ENCODE measurements at regions not wholly inside any gene's neighbourhood (a gene's known extent, or its start where the extent isn't known, plus 50 kb on each side); places are given as distances from the start of the nearest gene placed in this dataset.

DNA sequence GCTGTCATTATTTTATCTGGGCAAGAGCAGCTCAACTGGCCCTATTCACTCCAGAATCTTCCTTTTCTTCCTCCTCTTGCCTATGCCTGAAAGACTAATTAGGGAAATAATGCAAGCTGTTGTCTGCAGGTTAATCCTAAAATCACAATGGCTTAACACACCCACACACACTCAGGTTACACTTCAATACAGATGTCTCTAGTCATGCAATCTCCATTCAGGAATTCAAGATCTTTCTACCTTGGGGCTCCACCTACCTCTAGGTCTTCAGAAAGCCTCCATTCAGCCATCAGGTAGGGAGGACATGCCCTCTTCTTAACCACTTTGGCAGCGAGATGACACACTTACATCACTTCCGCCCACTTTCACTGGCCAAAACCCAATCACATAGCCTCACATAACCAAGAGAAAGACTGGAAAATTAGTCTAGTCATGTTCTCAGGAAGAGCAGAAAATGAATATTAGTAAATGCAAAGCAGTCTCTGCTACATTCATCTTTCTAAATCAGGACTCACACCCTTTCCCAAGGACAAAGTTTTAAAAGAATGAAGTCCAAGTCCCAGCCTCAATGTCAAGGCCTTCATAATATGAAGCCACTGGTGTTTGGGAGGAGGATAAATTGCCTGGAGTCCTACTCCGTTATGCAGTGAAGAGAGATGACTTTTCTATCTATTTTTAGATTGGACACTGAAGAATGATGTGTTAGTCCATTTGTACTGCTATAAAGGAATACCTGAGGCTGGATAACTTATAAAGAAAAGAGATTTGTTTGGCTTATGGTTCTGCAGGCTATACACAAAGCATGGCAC is 428.1 kb downstream of the EFNA5 start:
- Histone ChIP-seq H3F3A (replicated peaks; ENCODE audit: insufficient read depth) (no peaks in the 10 kb centered on the region), H2AFZ (ENCODE audit: low read depth) (no peak overlapping the region), H3K36me3 (replicated peaks in 1 of 2; ENCODE audit: control insufficient read depth in 1 of 2, insufficient read depth in 2 of 2, low read length in 1 of 2) (no peaks in the 10 kb centered on the region), H3K79me2 (ENCODE audit: insufficient read depth) (no peaks in the 10 kb centered on the region), H3K9me2 (no peaks in the 10 kb centered on the region), H3K9me3 (no peaks in the 10 kb centered on the region), H3K4me1 (ENCODE audit: control insufficient read depth in 1 of 2, insufficient read depth in 2 of 2, low read depth in 1 of 2, low read length in 1 of 2) (no peaks in the 10 kb centered on the region), H3K9ac (no peak overlapping the region), H3K27me3 (ENCODE audit: insufficient read depth) (no peaks in the 10 kb centered on the region), H3K4me2 (no peak overlapping the region), H3K4me3 (ENCODE audit: low read depth in 2 of 2, low read length in 1 of 2) (no peak overlapping the region), H4K20me1 (ENCODE audit: insufficient read depth) (no peaks in the 10 kb centered on the region), H3K27ac (ENCODE audit: low read depth in 2 of 2, low read length in 1 of 2) (no peak overlapping the region)
- ChIA-PET CTCF (no interaction called here), POLR2A (no interaction called here)
- TF ChIP-seq RFX5 (IDR thresholded peaks at IDR 0.05; ENCODE audit: low read length) (no peak), CHD2 (IDR thresholded peaks at IDR 0.05; ENCODE audit: low read length, partially characterized antibody) (no peak), SIN3A (IDR thresholded peaks at IDR 0.05; ENCODE audit: borderline replicate concordance, low read depth, low read length) (no peak), REST (IDR thresholded peaks at IDR 0.05; ENCODE audit: low read depth, low read length) (no peak), TEAD4 (IDR thresholded peaks at IDR 0.05; ENCODE audit: borderline replicate concordance, insufficient read depth) (no peak)
- TF ChIP-seq, protein P1, sequence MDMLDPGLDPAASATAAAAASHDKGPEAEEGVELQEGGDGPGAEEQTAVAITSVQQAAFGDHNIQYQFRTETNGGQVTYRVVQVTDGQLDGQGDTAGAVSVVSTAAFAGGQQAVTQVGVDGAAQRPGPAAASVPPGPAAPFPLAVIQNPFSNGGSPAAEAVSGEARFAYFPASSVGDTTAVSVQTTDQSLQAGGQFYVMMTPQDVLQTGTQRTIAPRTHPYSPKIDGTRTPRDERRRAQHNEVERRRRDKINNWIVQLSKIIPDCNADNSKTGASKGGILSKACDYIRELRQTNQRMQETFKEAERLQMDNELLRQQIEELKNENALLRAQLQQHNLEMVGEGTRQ (IDR thresholded peaks at IDR 0.05; ENCODE audit: borderline replicate concordance, low read depth, low read length): no peak
- DNase-seq: no peak
- WGBS (ENCODE audit: low lambda C conversion rate): 69% methylated on average over 3 of the region's 3 CpGs

GRCh38 chr5:107241841-107242240 is 428.9 kb downstream of the EFNA5 start:
- no peak overlapping the region for H3K9ac ChIP-seq
- H3K27me3 ChIP-seq (ENCODE audit: insufficient read depth): no peaks in the 10 kb centered on the region
- CTCF ChIA-PET: no interaction called here
- H3K9me2 ChIP-seq: no peaks in the 10 kb centered on the region
- WGBS (ENCODE audit: low lambda C conversion rate): 23% methylated on average over 1 of the region's 1 CpG
- H3K4me2 ChIP-seq: no peak overlapping the region
- no peaks in the 10 kb centered on the region for H3K4me1 ChIP-seq (ENCODE audit: control insufficient read depth in 1 of 2, insufficient read depth in 2 of 2, low read depth in 1 of 2, low read length in 1 of 2)
- no peak overlapping the region for H3K27ac ChIP-seq (ENCODE audit: low read depth in 2 of 2, low read length in 1 of 2)
- H4K20me1 ChIP-seq (ENCODE audit: insufficient read depth): no peaks in the 10 kb centered on the region
- POLR2A ChIA-PET: no interaction called here
- H3K9me3 ChIP-seq: no peaks in the 10 kb centered on the region
- H2AFZ ChIP-seq (ENCODE audit: low read depth): no peak overlapping the region
- no peaks in the 10 kb centered on the region for H3K36me3 ChIP-seq (replicated peaks in 1 of 2; ENCODE audit: control insufficient read depth in 1 of 2, insufficient read depth in 2 of 2, low read length in 1 of 2)
- H3K79me2 ChIP-seq (ENCODE audit: insufficient read depth): no peaks in the 10 kb centered on the region
- no peak for DNase-seq
- no peaks in the 10 kb centered on the region for H3F3A ChIP-seq (replicated peaks; ENCODE audit: insufficient read depth)
- H3K4me3 ChIP-seq (ENCODE audit: low read depth in 2 of 2, low read length in 1 of 2): no peak overlapping the region
- TF ChIP-seq RAD21 (IDR thresholded peaks at IDR 0.05; ENCODE audit: low read length) (no peak), RXRA (IDR thresholded peaks at IDR 0.05; ENCODE audit: borderline replicate concordance, low read depth) (no peak), TCF12 (IDR thresholded peaks at IDR 0.05) (no peak), TAF1 (IDR thresholded peaks at IDR 0.05; ENCODE audit: borderline replicate concordance, low read depth, low read length) (no peak), MEF2A (IDR thresholded peaks at IDR 0.05; ENCODE audit: borderline replicate concordance, low read depth) (no peak), REST (IDR thresholded peaks at IDR 0.05; ENCODE audit: low read depth, low read length) (no peak), JUND (IDR thresholded peaks at IDR 0.05) (no peak), SIN3A (IDR thresholded peaks at IDR 0.05; ENCODE audit: borderline replicate concordance, low read depth, low read length) (no peak), FOXM1 (IDR thresholded peaks at IDR 0.05; ENCODE audit: low read depth) (no peak), FOSL2 (IDR thresholded peaks at IDR 0.05; ENCODE audit: borderline replicate concordance, low read depth) (no peak), EP300 (IDR thresholded peaks at IDR 0.05; ENCODE audit: borderline replicate concordance in 1 of 2, low read depth in 1 of 2, low read length in 1 of 2) (no peak)
- TF ChIP-seq, protein P2, sequence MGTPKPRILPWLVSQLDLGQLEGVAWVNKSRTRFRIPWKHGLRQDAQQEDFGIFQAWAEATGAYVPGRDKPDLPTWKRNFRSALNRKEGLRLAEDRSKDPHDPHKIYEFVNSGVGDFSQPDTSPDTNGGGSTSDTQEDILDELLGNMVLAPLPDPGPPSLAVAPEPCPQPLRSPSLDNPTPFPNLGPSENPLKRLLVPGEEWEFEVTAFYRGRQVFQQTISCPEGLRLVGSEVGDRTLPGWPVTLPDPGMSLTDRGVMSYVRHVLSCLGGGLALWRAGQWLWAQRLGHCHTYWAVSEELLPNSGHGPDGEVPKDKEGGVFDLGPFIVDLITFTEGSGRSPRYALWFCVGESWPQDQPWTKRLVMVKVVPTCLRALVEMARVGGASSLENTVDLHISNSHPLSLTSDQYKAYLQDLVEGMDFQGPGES (IDR thresholded peaks at IDR 0.05; ENCODE audit: low read depth, low read length): no peak
- TF ChIP-seq, protein P1 (IDR thresholded peaks at IDR 0.05; ENCODE audit: borderline replicate concordance, low read depth, low read length): no peak
